ENCODE measurements at regions not wholly inside any gene's neighbourhood (a gene's known extent, or its start where the extent isn't known, plus 50 kb on each side); places are given as distances from the start of the nearest gene placed in this dataset.
"Not testable (repeated sequence)": the region's sequence is repeated elsewhere in the genome, so short reads cannot be mapped to it uniquely, and the experiment has no call there.

DNA sequence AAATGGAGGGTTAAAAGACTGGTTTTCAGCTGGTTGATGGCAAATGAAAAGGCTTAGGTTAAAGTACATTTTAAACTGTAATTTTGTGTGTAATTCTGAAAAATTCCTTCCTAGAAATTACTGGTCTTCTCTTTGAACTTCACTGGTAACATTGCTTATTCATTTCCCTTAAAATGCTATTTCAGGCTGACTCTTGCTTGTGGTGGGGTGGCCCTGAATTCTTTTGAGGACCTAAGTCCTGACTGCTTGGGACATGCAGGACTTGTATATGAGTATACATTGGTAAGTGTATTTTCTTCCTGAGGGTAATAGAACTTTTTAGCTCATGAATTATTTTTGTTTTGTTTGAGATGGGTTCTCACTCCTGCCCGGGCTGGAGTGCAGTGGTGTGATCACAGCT is 63.0 kb upstream of the ERV3-1 start:
- DNase-seq = not testable (repeated sequence)

- not testable (repeated sequence) for DNase-seq
These were observed 56.1 kb upstream of the ERV3-1 start for GRCh38 chr7:65062566-65062965.

- DNase-seq = not testable (repeated sequence)
These were observed 52.8 kb upstream of the ERV3-1 start for GRCh38 chr7:65059247-65059646.

All from amygdala (tissue), 56 donors.